ENCODE measurements at regions not wholly inside any gene's neighbourhood (a gene's known extent, or its start where the extent isn't known, plus 50 kb on each side); places are given as distances from the start of the nearest gene placed in this dataset.

GRCh38 chr6:104572901-104573300 is 286.8 kb downstream of the HACE1 start:
- TF ChIP-seq CTCF (IDR thresholded peaks at IDR 0.05; ENCODE audit: low read depth, low read length) = no peak
- TF ChIP-seq EZH2phosphoT487 (IDR thresholded peaks at IDR 0.05; ENCODE audit: low read depth) = no peak
